Lower leg skin (tissue), 4 donors: ENCODE measurements at regions not wholly inside any gene's neighbourhood (a gene's known extent, or its start where the extent isn't known, plus 50 kb on each side); places are given as distances from the start of the nearest gene placed in this dataset.
"Not testable (repeated sequence)": the region's sequence is repeated elsewhere in the genome, so short reads cannot be mapped to it uniquely, and the experiment has no call there.

Source experiments
- DNase-seq, 2 donors: peaks; one replicate each; pipeline ENCODE4 v3.0.0-alpha.2; 2019; ENCODE audit warnings: low spot score in 2 of 2
- H3K4me3 ChIP-seq: fragments of 200-600 bp; sonication (generic); 2 replicates; pipeline ENCODE4 v1.5.1; 2017; ENCODE audit warnings: mild to moderate bottlenecking, low read depth; ENCODE audit not compliant: poor library complexity, severe bottlenecking
- POLR2A ChIP-seq, 2 donors: fragments of 450-650 bp; IDR thresholded peaks; one replicate each; pipeline ENCODE4 v1.6.1; 2016 to 2017; ENCODE audit warnings: antibody characterized with exemption in 2 of 2, mild to moderate bottlenecking in 1 of 2, moderate library complexity in 1 of 2
- whole genome bisulfite sequencing, 2 donors: methylation state at CpG; one replicate each; pipeline ENCODE4 v1.1.5; 2018; 5-methylcytosine and 5-hydroxymethylcytosine counted together
- intact Hi-C: fragments of 100-400 bp; cut with DNase I; formaldehyde crosslinking; loops from one replicate; pipeline ENCODE4 v1.15.0; 2023; ENCODE audit warnings: low total_unique reads
- TF ChIP-seq, protein P1 (sequence below), 3 donors: fragments of 450-650 bp; IDR thresholded peaks; one replicate each; pipeline ENCODE4 v1.5.1; 2016; ENCODE audit warnings: antibody characterized with exemption in 3 of 3, mild to moderate bottlenecking in 3 of 3, moderate library complexity in 2 of 3

DNA sequence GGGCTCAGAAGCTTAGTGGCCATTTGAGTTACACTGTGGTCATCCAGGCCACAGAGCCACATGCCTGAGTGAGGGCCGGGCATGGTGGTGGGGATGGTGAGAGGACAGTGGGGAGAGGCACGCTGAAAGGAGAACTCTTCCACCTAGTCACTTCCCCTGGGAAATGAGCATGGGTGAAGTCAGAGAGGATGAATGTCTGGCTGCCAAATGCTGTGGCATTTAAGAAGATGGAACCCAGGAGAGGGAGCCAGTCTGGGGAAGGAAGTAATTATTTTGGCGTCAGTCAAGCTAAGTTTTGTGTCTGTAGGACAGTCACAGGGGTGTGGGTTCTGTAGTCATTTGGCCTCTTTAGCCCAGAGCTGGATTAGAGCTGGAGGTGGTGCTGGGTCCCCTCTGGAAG, 86.0 kb upstream of the PODXL start:
- intact Hi-C loops = no loop called here
- TF ChIP-seq, protein P1, sequence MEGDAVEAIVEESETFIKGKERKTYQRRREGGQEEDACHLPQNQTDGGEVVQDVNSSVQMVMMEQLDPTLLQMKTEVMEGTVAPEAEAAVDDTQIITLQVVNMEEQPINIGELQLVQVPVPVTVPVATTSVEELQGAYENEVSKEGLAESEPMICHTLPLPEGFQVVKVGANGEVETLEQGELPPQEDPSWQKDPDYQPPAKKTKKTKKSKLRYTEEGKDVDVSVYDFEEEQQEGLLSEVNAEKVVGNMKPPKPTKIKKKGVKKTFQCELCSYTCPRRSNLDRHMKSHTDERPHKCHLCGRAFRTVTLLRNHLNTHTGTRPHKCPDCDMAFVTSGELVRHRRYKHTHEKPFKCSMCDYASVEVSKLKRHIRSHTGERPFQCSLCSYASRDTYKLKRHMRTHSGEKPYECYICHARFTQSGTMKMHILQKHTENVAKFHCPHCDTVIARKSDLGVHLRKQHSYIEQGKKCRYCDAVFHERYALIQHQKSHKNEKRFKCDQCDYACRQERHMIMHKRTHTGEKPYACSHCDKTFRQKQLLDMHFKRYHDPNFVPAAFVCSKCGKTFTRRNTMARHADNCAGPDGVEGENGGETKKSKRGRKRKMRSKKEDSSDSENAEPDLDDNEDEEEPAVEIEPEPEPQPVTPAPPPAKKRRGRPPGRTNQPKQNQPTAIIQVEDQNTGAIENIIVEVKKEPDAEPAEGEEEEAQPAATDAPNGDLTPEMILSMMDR (IDR thresholded peaks at IDR 0.05) = no peak
- no peak for TF ChIP-seq POLR2A (IDR thresholded peaks at IDR 0.05)
- H3K4me3 ChIP-seq = no peak overlapping the region
- DNase-seq = no peak
- WGBS, 2 donors = 55 to 57% methylated on average over 3 of the region's 3 CpGs

DNA sequence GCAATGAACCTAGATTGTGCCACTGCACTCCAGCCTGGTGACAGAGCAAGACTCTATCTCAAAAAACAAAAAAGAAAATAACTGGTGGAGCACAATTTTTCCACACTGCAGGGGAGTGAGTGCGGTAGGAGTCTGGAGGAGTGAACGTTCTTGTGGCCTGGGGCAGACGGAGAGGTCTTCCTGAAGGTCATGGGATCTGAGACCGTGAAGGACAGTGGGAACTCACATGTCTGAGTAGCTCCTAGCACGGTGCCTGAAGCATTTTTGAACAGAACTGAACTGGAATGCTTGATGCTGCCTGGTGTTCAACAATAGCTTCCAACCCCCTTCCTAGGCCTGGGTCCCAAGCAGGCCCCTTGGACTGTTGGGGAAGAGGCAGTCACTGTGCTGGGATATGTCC, 84.3 kb upstream of the PODXL start:
- 74 to 80% methylated on average over 5 of the region's 5 CpGs for WGBS, 2 donors
- no peak for TF ChIP-seq POLR2A (IDR thresholded peaks at IDR 0.05)
- TF ChIP-seq, protein P1 (IDR thresholded peaks at IDR 0.05) = no peak
- no peak for DNase-seq
- intact Hi-C loops = no loop called here
- H3K4me3 ChIP-seq = no peak overlapping the region

DNA sequence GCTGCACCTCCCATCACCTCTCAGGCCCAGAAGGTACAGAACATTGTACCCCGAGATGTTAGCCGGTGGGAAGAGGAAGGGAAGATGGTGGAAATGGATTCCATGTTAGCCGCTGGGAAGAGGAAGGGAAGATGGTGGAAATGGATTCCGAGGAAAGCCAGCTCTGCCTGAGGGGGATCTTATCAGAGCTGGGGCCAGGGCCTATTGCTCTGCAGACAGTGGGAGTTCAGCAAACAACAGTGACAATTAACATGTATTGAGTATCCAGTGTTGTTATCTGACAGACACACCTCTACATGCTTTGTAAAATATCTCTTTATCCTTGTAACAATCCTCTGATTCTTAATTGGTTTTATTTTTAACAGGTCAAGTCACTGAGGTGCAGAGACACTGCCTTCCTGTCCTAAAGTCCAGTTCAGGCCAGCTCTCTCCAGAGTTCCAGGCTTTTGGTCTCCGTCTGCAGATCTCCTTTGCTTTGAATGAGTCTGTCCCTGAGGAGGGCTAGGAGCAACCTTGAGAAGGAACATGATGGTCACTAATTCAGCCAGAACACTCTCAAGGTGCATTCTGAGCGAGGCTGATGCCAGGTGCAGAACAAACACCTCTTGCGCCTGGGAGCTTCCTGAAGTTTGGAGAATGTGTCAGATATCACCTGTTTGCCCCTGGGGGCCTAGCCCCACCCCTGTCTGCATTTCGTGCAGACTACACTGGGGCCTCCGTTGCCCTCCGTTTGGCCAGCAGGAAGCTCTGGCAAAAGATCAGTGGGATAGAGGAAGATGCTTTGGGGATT, 82.4 kb upstream of the PODXL start:
- TF ChIP-seq POLR2A (IDR thresholded peaks at IDR 0.05) = no peak
- TF ChIP-seq, protein P1 (IDR thresholded peaks at IDR 0.05) = no peak
- no peak for DNase-seq
- no peak overlapping the region for H3K4me3 ChIP-seq
- WGBS, 2 donors = 71 to 74% methylated on average over 10 of the region's 10 CpGs
- intact Hi-C loops = no loop called here

DNA sequence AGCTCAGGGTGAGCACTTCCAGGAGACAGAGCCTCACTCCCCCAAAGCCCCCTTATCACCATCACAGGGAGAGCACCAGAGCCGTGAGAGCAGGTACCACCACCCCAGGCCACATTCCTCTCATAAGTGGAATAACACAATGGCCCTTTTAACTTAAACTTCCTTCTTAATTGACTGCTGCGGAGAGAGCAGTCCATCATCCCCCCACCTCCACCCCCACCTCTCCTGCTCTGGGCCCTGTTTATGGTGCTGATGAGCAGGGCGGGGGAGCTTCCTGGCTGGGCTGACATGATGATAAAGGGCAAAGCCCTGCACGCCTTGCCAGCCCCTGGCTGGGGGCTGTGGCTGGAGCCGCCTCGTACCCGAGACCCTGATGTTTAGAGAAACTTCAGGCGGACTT, 81.4 kb upstream of the PODXL start:
- TF ChIP-seq POLR2A (IDR thresholded peaks at IDR 0.05) = no peak
- DNase-seq = no peak
- intact Hi-C loops = no loop called here
- no peak overlapping the region for H3K4me3 ChIP-seq
- 62 to 79% methylated on average over 8 of the region's 8 CpGs for WGBS, 2 donors

DNA sequence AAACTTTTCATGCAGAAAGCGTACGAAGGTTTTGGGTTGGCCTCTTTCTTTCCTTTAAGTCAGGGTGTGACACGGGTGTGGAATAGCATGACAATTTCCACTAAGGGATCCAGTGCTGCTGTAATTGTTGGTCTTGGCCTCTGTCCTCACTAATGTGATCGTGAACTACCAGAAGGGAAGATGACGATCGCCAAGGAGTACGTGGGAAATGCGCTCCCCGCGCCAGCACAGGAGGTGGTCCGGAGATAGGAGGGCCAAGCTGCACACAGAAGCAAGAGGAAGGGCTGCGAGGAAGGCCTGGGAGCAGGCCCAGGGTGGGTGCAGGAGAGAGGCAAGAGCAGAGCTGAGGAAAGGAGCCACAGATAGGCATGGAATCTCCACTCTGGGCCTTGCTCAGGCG, 79.7 kb upstream of the PODXL start:
- DNase-seq = no peak
- WGBS, 2 donors = 49 to 74% methylated on average over 13 of the region's 13 CpGs
- no peak for TF ChIP-seq POLR2A (IDR thresholded peaks at IDR 0.05)
- TF ChIP-seq, protein P1 (IDR thresholded peaks at IDR 0.05) = no peak
- intact Hi-C loops = no loop called here
- no peak overlapping the region for H3K4me3 ChIP-seq

DNA sequence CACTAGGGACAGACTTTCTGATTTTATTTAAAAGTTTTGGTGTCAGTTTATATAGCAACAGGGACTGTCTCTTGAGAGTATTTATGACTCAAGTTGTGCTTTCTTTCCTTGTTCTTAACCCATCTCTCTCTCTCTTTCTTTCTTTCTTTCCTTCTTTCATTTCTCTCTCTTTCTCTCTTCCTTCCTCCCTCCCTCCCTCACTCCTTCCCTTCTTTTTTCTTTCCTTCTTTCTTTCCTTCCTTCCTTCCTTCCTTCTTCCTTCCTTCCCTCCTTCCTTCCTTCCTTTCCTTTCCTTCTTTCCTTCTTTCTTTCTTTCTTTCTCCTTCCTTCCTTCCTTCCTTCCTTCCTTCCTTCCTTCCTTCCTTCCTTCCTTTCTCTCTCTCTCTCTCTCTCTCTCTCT, 77.8 kb upstream of the PODXL start:
- H3K4me3 ChIP-seq, intact Hi-C loops, DNase-seq: not testable (repeated sequence)

DNA sequence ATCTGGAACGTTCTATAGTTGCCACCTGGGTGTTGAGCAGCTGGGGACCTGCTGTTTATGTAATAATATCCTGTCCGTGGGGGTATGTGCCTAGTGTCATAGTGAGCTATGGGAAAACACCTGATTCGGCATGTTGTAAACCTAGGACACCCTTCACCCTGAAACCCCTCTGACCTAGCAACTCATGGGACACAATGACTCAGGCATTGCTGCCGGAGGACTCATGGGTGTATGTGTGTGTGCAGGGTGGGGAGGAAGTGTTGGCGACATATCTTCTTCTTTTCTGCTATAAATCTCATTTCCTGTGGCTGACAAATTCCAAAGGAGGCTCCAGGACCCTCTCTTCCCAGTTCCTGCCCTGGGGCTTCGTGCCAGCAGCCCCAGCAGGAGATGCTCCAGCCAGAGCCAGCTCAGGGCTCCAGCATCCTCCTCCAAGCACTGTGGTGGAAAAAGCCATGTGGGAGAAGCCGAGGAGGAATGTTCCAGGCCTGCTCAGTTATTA, 77.0 kb upstream of the PODXL start:
- no peak for DNase-seq
- no peak for TF ChIP-seq POLR2A (IDR thresholded peaks at IDR 0.05)
- TF ChIP-seq, protein P1 (IDR thresholded peaks at IDR 0.05) = no peak
- intact Hi-C loops = no loop called here
- H3K4me3 ChIP-seq = no peak overlapping the region
- WGBS, 2 donors = 65 to 75% methylated on average over 7 of the region's 7 CpGs
